ENCODE measurements at regions not wholly inside any gene's neighbourhood (a gene's known extent, or its start where the extent isn't known, plus 50 kb on each side); places are given as distances from the start of the nearest gene placed in this dataset.
"Not testable (repeated sequence)": the region's sequence is repeated elsewhere in the genome, so short reads cannot be mapped to it uniquely, and the experiment has no call there.

DNA sequence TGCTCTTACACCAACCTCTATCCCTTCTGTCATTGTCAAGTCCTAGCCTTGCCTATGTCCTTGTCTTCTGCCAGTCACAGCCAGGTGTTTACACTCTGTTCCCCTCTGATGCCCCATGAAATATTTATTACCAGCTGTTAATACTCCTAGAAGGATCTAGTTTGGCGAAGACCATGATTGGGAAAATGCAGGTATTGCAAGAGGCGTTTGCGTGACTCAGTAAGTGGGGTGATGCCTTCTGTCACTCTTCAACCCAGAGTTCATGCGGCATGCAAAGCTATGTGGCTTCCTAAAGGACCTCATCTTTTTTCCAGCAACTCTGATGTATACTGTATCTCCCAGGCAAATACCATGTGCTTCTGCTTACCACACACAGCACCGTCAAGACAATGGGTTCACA, 81.8 kb upstream of the GJB6 start:
- H3K27me3 ChIP-seq (ENCODE audit: control insufficient read depth, insufficient read depth, low read length): no peaks in the 10 kb centered on the region
- no CpG with 5 or more reads among the region's 5 CpGs for WGBS (ENCODE audit: insufficient coverage, low lambda C conversion rate)
- no peak overlapping the region for H3K27ac ChIP-seq (ENCODE audit: low read length)
- no peak for DNase-seq
- no peak overlapping the region for H3K4me3 ChIP-seq (ENCODE audit: low read length)
- no peaks in the 10 kb centered on the region for H3K4me1 ChIP-seq (ENCODE audit: control insufficient read depth, insufficient read depth, low read length)
- H3K9me3 ChIP-seq (ENCODE audit: control insufficient read depth, low read depth, low read length): no peaks in the 10 kb centered on the region
- H3K36me3 ChIP-seq (ENCODE audit: control insufficient read depth, insufficient read depth, low read length): no peaks in the 10 kb centered on the region

DNA sequence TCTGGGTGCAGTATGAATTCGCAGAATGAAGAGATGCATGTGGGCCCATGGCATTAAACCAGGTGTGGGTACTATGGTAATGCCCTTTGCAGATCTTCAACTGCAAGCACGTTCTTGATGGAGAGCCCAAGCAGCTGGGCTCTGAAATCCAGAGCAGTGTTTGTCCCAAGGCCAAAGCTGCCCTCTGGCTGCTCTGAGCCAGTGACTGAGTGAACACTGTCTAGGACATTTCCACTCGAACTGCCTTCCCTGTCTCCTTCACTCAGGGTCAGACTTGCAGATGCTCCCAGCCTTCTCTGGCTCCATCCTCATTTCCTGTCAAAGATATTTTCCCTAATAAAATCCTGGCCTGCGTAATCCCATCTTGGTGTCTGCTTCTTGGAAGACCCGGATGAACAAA, 80.2 kb upstream of the GJB6 start:
- DNase-seq: no peak
- no peaks in the 10 kb centered on the region for H3K4me1 ChIP-seq (ENCODE audit: control insufficient read depth, insufficient read depth, low read length)
- no peaks in the 10 kb centered on the region for H3K9me3 ChIP-seq (ENCODE audit: control insufficient read depth, low read depth, low read length)
- no peak overlapping the region for H3K27ac ChIP-seq (ENCODE audit: low read length)
- no peaks in the 10 kb centered on the region for H3K36me3 ChIP-seq (ENCODE audit: control insufficient read depth, insufficient read depth, low read length)
- peaks cover 3% of the 10 kb centered on the region for H3K27me3 ChIP-seq (ENCODE audit: control insufficient read depth, insufficient read depth, low read length)
- H3K4me3 ChIP-seq (ENCODE audit: low read length): no peak overlapping the region
- WGBS (ENCODE audit: insufficient coverage, low lambda C conversion rate): 100% methylated on average over 1 of the region's 5 CpGs

DNA sequence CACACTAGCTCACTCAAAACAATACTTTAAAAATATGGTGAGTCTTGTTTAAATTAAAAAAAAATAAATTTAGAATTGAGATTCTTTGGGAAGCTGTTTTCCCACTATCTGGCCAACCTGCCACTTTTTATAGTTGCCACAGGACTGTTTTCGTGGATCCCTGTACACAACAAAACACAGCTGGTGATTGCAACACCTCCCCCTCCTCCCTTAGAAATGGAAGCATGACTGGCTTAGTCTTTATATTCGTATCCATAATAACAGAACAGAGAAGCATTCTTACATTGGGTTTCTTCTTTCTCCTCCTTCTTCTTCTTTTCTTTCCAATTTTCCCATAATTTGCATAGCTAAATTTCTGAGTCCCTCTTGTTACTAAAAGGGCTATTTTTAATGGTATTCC, 79.5 kb upstream of the GJB6 start:
- DNase-seq: no peak
- H3K4me1 ChIP-seq (ENCODE audit: control insufficient read depth, insufficient read depth, low read length): no peaks in the 10 kb centered on the region
- no peaks in the 10 kb centered on the region for H3K9me3 ChIP-seq (ENCODE audit: control insufficient read depth, low read depth, low read length)
- no peak overlapping the region for H3K27ac ChIP-seq (ENCODE audit: low read length)
- WGBS (ENCODE audit: insufficient coverage, low lambda C conversion rate): no CpG with 5 or more reads among the region's 2 CpGs
- no peak overlapping the region for H3K4me3 ChIP-seq (ENCODE audit: low read length)
- no peaks in the 10 kb centered on the region for H3K36me3 ChIP-seq (ENCODE audit: control insufficient read depth, insufficient read depth, low read length)
- peaks cover 3% of the 10 kb centered on the region for H3K27me3 ChIP-seq (ENCODE audit: control insufficient read depth, insufficient read depth, low read length)

DNA sequence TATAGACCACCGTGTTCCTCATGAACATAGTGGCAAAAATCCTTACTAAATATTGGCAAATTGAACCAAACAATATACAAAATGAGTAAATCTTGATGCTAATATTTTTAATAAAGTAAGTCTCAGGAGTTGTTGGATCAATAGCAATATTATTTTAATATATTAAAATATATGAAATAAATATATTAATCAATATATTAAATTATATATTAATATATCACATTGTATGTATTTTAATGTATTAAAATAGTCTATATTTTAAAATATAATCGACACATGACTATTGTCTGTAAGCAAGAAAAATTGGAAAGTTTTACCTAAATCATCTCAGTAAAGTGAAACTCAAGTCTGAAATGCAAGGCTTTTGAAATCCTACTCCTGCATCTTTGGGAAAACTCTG, 78.9 kb upstream of the GJB6 start:
- no peak overlapping the region for H3K27ac ChIP-seq (ENCODE audit: low read length)
- no peak for DNase-seq
- H3K4me3 ChIP-seq (ENCODE audit: low read length): no peak overlapping the region
- no peaks in the 10 kb centered on the region for H3K9me3 ChIP-seq (ENCODE audit: control insufficient read depth, low read depth, low read length)
- H3K27me3 ChIP-seq (ENCODE audit: control insufficient read depth, insufficient read depth, low read length): peaks cover 3% of the 10 kb centered on the region
- H3K4me1 ChIP-seq (ENCODE audit: control insufficient read depth, insufficient read depth, low read length): no peaks in the 10 kb centered on the region
- WGBS (ENCODE audit: insufficient coverage, low lambda C conversion rate): 92% methylated on average over 2 of the region's 2 CpGs
- H3K36me3 ChIP-seq (ENCODE audit: control insufficient read depth, insufficient read depth, low read length): no peaks in the 10 kb centered on the region

DNA sequence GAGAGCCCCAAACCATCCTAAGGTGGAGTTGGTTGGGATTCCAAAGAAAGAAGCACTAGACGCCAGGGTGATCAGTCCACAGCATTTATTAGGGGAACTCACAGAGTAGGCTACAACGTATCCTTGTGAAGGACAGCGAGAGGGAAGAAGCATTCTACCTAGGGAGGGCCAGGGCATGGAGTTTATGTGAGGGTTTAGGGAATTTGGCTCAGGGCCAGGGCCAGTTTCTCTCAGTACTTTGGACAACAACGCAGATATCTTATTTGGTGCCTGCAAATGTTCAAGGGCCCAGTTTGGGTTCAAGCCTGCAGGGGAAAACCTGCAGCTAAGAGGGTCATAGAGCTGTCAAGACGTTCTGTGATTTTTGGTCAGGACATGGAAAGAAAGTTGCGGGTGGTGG, 73.9 kb upstream of the GJB6 start:
- no peak for DNase-seq
- no peaks in the 10 kb centered on the region for H3K9me3 ChIP-seq (ENCODE audit: control insufficient read depth, low read depth, low read length)

DNA sequence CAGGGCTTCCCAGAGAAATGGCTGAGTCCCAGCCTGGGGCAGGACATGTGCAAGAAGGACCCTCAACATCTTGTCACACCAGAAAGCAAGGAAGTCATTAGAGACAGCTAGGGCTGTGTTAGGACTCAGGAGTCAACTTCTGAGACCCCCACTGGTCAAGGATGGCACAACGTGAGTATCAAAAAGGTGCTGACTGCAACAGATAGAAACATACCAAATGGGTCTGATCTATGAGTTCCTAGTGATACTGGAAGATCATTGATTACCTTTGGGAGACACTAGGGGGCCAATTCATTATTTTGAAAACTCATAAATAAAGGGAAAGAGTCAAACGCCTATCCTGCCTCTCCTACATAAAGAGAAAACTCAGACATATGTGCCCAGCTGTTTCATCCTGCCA, 73.5 kb upstream of the GJB6 start:
- no peak overlapping the region for H3K27ac ChIP-seq (ENCODE audit: low read length)
- no peak for DNase-seq

More for the DNA sequence above, 73.9 kb upstream of the GJB6 start:
- H3K4me1 ChIP-seq (ENCODE audit: control insufficient read depth, insufficient read depth, low read length): no peaks in the 10 kb centered on the region
- peaks cover 23% of the 10 kb centered on the region for H3K27me3 ChIP-seq (ENCODE audit: control insufficient read depth, insufficient read depth, low read length)
- H3K27ac ChIP-seq (ENCODE audit: low read length): no peak overlapping the region
- H3K36me3 ChIP-seq (ENCODE audit: control insufficient read depth, insufficient read depth, low read length): no peaks in the 10 kb centered on the region
- WGBS (ENCODE audit: insufficient coverage, low lambda C conversion rate): no CpG with 5 or more reads among the region's 6 CpGs
- no peak overlapping the region for H3K4me3 ChIP-seq (ENCODE audit: low read length)

DNA sequence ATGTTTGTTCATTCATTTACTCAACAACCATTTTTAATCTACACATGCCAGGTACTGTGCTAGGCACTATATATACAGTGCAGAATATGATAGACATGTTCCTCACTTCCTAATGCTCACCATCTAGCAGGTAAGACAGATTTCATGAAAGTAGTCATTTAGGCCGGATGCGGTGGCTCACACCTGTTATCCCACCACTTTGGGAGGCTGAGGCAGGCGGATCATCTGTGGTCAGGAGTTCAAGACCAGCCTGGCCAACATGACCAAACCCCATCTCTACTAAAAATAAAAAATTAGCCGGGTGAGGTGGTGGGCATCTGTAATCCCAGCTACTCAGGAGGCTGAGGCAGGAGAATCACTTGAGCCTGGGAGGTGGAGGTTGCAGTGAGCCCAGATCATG, 71.9 kb upstream of the GJB6 start:
- H3K36me3 ChIP-seq (ENCODE audit: control insufficient read depth, insufficient read depth, low read length); H3K4me1 ChIP-seq (ENCODE audit: control insufficient read depth, insufficient read depth, low read length); H3K27ac ChIP-seq (ENCODE audit: low read length); H3K9me3 ChIP-seq (ENCODE audit: control insufficient read depth, low read depth, low read length); DNase-seq; H3K4me3 ChIP-seq (ENCODE audit: low read length): not testable (repeated sequence)
- H3K27me3 ChIP-seq (ENCODE audit: control insufficient read depth, insufficient read depth, low read length): peaks cover 34% of the 10 kb centered on the region
- WGBS (ENCODE audit: insufficient coverage, low lambda C conversion rate): no CpG with 5 or more reads among the region's 4 CpGs

More for the DNA sequence above, 73.5 kb upstream of the GJB6 start:
- 67% methylated on average over 1 of the region's 2 CpGs for WGBS (ENCODE audit: insufficient coverage, low lambda C conversion rate)
- Histone ChIP-seq H3K36me3 (ENCODE audit: control insufficient read depth, insufficient read depth, low read length) (no peaks in the 10 kb centered on the region), H3K4me1 (ENCODE audit: control insufficient read depth, insufficient read depth, low read length) (no peaks in the 10 kb centered on the region), H3K9me3 (ENCODE audit: control insufficient read depth, low read depth, low read length) (no peaks in the 10 kb centered on the region), H3K27me3 (ENCODE audit: control insufficient read depth, insufficient read depth, low read length) (peaks cover 24% of the 10 kb centered on the region), H3K4me3 (ENCODE audit: low read length) (no peak overlapping the region)

DNA sequence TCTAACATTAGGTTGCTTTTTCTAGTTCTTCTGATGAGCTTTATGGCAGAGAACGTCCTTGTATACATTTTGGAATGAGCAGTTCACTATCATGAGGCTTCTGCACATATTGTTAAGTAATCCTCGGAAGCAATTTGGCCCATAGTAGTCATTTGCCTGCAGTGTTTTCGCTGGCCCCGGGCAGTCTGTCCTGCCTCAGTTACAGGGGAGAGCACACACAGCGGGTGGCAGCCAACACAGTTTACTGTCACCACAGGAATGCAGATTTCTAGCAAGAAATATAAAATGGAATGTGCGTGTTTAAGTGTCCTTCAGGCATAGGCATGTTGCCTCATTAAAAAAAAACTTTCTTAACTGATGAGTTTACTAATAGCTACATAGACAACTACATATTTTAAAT, 71.5 kb upstream of the GJB6 start:
- Histone ChIP-seq H3K27ac (ENCODE audit: low read length) (no peak overlapping the region), H3K4me1 (ENCODE audit: control insufficient read depth, insufficient read depth, low read length) (no peaks in the 10 kb centered on the region), H3K9me3 (ENCODE audit: control insufficient read depth, low read depth, low read length) (no peaks in the 10 kb centered on the region), H3K27me3 (ENCODE audit: control insufficient read depth, insufficient read depth, low read length) (peaks cover 37% of the 10 kb centered on the region), H3K4me3 (ENCODE audit: low read length) (no peak overlapping the region), H3K36me3 (ENCODE audit: control insufficient read depth, insufficient read depth, low read length) (no peaks in the 10 kb centered on the region)
- 87% methylated on average over 4 of the region's 6 CpGs for WGBS (ENCODE audit: insufficient coverage, low lambda C conversion rate)
- DNase-seq: no peak

DNA sequence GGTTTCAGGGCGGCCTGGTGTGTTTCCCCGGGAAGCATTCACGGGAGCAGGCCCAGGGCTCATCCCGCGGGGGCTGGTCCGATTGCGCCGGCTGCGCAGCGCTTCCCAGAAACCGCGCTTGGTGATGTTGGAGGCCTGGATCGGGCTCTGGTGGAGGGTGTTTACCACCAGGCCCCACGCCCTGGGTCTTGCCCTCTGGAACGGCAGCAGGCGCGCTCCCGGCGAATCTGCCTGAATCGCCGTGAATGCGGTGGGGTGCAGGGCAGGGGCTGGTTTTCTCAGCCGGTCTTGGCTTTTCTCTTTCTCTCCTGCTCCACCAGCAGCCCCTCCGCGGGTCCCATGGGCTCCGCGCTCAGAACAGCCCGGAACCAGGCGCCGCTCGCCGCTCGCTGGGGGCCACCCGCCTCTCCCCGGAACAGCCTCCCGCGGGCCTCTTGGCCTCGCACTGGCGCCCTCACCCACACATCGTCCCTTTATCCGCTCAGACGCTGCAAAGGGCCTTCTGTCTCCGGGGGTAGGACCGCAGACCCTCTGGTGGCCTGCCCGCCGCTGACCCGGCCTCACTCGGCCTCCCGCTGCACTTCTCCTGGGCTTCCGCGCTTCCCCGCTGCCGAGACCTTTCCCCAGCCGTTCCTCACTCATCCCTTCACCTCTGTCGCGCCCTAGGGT, 69.4 kb upstream of the GJB6 start:
- no peaks in the 10 kb centered on the region for H3K9me3 ChIP-seq (ENCODE audit: control insufficient read depth, low read depth, low read length)
- H3K27me3 ChIP-seq (ENCODE audit: control insufficient read depth, insufficient read depth, low read length): peaks cover 39% of the 10 kb centered on the region
- H3K27ac ChIP-seq (ENCODE audit: low read length): no peak overlapping the region
- peak overlapping the region; percentile 35 for H3K4me3 ChIP-seq (ENCODE audit: low read length)
- peak in 1 of 2 donors; percentile 27 for DNase-seq
- H3K4me1 ChIP-seq (ENCODE audit: control insufficient read depth, insufficient read depth, low read length): no peaks in the 10 kb centered on the region
- no peaks in the 10 kb centered on the region for H3K36me3 ChIP-seq (ENCODE audit: control insufficient read depth, insufficient read depth, low read length)
- 80% methylated on average over 1 of the region's 56 CpGs for whole genome bisulfite sequencing (ENCODE audit: insufficient coverage, low lambda C conversion rate)

DNA sequence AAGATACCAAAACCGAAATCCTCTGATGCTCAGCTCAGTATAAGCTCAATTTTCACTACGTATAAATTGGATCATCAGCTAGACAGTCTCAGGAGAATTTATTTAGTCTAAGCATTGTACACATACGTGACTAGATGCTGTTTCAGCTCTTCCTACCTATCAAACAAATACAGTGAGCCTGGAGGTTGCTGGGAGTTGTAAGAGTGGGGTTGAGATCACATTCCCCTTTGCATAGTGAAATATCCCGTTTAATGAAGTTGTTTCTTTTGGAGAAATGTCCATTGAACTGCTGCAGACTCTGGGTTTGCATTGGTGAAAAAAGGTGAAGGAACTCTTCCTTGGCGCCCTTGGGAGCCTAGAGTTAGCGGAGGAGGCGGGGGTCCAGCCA, 68.9 kb upstream of the GJB6 start:
- no peaks in the 10 kb centered on the region for H3K36me3 ChIP-seq (ENCODE audit: control insufficient read depth, insufficient read depth, low read length)
- H3K4me1 ChIP-seq (ENCODE audit: control insufficient read depth, insufficient read depth, low read length): no peaks in the 10 kb centered on the region
- no peak for DNase-seq
- H3K4me3 ChIP-seq (ENCODE audit: low read length): no peak overlapping the region
- H3K9me3 ChIP-seq (ENCODE audit: control insufficient read depth, low read depth, low read length): no peaks in the 10 kb centered on the region
- peaks cover 39% of the 10 kb centered on the region for H3K27me3 ChIP-seq (ENCODE audit: control insufficient read depth, insufficient read depth, low read length)
- WGBS (ENCODE audit: insufficient coverage, low lambda C conversion rate): 90% methylated on average over 2 of the region's 7 CpGs
- H3K27ac ChIP-seq (ENCODE audit: low read length): no peak overlapping the region

DNA sequence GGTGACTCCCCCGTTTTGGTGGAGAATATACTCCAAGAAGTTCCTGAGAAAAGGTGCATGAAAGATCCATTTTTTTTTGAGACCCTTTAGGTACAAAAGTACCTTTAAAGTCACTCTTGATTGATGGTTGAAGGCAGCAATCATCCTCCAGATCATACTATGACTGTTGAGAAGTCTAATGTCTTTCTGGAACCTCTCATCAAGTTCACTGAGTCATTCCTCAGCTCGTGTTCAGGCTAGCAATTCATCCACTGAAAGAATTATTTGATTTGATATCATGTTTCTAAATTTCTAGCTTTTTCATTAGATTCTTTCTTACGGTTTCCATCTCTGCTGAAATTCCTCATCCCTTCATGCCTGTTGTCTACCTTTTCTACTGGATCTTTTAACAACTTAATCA, 65.1 kb upstream of the GJB6 start:
- Histone ChIP-seq H3K9me3 (ENCODE audit: control insufficient read depth, low read depth, low read length) (no peaks in the 10 kb centered on the region), H3K4me1 (ENCODE audit: control insufficient read depth, insufficient read depth, low read length) (no peaks in the 10 kb centered on the region), H3K27ac (ENCODE audit: low read length) (no peak overlapping the region), H3K27me3 (ENCODE audit: control insufficient read depth, insufficient read depth, low read length) (peaks cover 31% of the 10 kb centered on the region), H3K4me3 (ENCODE audit: low read length) (no peak overlapping the region), H3K36me3 (ENCODE audit: control insufficient read depth, insufficient read depth, low read length) (no peaks in the 10 kb centered on the region)
- 62% methylated on average over 1 of the region's 3 CpGs for WGBS (ENCODE audit: insufficient coverage, low lambda C conversion rate)
- no peak for DNase-seq
